Breast epithelium (tissue), 4 donors: ENCODE measurements at regions not wholly inside any gene's neighbourhood (a gene's known extent, or its start where the extent isn't known, plus 50 kb on each side); places are given as distances from the start of the nearest gene placed in this dataset.

Experiments used
- DNase-seq, 2 donors: peaks; one replicate each; pipeline ENCODE4 v3.0.0-alpha.2; 2019; ENCODE audit warnings: low spot score in 2 of 2
- H3K27ac ChIP-seq, 2 donors: fragments of 200-600 bp; sonication (generic) in 1 of 2; one replicate each; pipeline ENCODE4 v1.5.1; 2016 to 2019; ENCODE audit warnings: mild to moderate bottlenecking in 1 of 2
- H3K27me3 ChIP-seq, 2 donors: fragments of 200-600 bp; sonication (generic) in 1 of 2; one replicate each; pipeline versions ENCODE4 v1.5.1 to v1.6.0; 2017 to 2019; ENCODE audit warnings: control low read depth in 1 of 2, mild to moderate bottlenecking in 1 of 2
- H3K36me3 ChIP-seq: fragments of 200-600 bp; one replicate; pipeline ENCODE4 v1.5.1; 2019
- H3K4me1 ChIP-seq, 2 donors: fragments of 200-600 bp; sonication (generic); one replicate each; pipeline ENCODE4 v1.5.1; 2016 to 2019; ENCODE audit warnings: control low read depth in 1 of 2
- H3K4me3 ChIP-seq, 3 donors: fragments of 200-600 bp; sonication (generic); 1 replicate in 2 of 3; 2 replicates in 1 of 3; pipeline ENCODE4 v1.5.1; 2016 to 2019; ENCODE audit warnings: mild to moderate bottlenecking in 3 of 3, moderate library complexity in 2 of 3
- H3K9me3 ChIP-seq, 2 donors: fragments of 200-600 bp; sonication (generic) in 1 of 2; one replicate each; pipeline ENCODE4 v1.5.1; 2016 to 2019; ENCODE audit warnings: control low read depth in 1 of 2
- POLR2A ChIP-seq: fragments of 450-650 bp; IDR thresholded peaks from one replicate; pipeline ENCODE4 v1.6.1; 2016; ENCODE audit warnings: antibody characterized with exemption, mild to moderate bottlenecking, moderate library complexity
- POLR2AphosphoS5 ChIP-seq, 3 donors: sonication (generic); formaldehyde crosslinking; IDR thresholded peaks; one replicate each; pipeline ENCODE4 v1.6.1; 2017; ENCODE audit warnings: antibody characterized with exemption in 3 of 3
- intact Hi-C: fragments of 100-400 bp; cut with DNase I; formaldehyde crosslinking; loops from one replicate; pipeline ENCODE4 v1.15.1; 2023; ENCODE audit warnings: low total_unique reads
- TF ChIP-seq, protein P1 (sequence below), 3 donors: fragments of 450-650 bp; IDR thresholded peaks; one replicate each; pipeline ENCODE4 v1.5.1; 2016 to 2017; ENCODE audit warnings: antibody characterized with exemption in 3 of 3, mild to moderate bottlenecking in 3 of 3, moderate library complexity in 3 of 3

DNA sequence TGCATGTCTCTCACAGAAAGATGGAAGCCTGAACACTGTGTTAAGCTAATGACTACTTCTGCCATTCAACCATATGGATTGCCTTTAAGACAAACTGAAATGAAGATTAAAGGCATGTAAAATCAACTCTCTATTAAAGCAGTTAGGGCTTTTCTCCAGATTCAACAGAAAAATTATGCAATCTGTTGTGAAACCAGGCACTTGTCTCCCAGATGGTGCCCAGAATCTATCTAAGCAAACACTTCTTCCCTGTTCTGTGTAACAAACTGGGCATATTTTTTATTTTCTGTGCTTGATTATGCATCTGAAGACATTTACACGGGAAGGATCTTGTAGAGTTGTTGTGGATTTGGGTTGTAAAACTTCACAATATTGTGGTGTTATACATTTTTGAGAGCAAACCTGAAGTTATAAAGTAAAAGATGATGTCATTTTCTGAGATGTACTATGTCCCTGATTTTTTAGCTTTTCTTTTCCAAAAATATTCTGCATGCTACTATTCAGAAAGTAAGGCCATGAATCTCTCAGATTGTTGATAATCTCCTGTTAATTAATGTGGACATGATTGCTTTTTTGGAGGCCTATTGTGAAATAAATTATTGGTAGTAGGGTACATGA lies 1550.3 kb downstream of the CDH8 start:
- Histone ChIP-seq H3K27me3 (no peaks in the 10 kb centered on the region), H3K9me3 (no peaks in the 10 kb centered on the region), H3K36me3 (no peaks in the 10 kb centered on the region), H3K4me1 (no peaks in the 10 kb centered on the region), H3K4me3 (no peak overlapping the region), H3K27ac (no peak overlapping the region)
- intact Hi-C loops, result no loop called here
- TF ChIP-seq POLR2AphosphoS5 (IDR thresholded peaks at IDR 0.05) (no peak), POLR2A (no peak)
- TF ChIP-seq, protein P1, sequence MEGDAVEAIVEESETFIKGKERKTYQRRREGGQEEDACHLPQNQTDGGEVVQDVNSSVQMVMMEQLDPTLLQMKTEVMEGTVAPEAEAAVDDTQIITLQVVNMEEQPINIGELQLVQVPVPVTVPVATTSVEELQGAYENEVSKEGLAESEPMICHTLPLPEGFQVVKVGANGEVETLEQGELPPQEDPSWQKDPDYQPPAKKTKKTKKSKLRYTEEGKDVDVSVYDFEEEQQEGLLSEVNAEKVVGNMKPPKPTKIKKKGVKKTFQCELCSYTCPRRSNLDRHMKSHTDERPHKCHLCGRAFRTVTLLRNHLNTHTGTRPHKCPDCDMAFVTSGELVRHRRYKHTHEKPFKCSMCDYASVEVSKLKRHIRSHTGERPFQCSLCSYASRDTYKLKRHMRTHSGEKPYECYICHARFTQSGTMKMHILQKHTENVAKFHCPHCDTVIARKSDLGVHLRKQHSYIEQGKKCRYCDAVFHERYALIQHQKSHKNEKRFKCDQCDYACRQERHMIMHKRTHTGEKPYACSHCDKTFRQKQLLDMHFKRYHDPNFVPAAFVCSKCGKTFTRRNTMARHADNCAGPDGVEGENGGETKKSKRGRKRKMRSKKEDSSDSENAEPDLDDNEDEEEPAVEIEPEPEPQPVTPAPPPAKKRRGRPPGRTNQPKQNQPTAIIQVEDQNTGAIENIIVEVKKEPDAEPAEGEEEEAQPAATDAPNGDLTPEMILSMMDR (IDR thresholded peaks at IDR 0.05), result no peak
- DNase-seq, result no peak

DNA sequence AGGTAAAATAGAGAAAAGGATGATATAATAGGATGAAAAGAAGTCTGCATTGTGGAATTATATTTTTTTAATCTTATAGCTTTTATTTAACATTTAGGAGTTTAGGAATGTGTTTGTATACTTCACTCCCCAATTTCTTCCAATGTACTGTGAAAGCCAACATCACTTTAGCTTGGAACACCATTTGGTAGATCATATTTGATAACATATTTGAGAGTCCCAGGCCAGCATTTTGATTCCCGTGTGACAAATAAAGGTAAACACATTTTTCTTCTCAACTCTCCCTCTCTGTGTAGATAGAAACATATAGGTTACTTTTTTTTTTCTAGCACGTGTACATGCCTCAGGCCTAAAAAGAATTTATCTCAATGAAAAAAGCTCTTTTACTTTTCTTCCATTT lies 1551.3 kb downstream of the CDH8 start:
- Histone ChIP-seq H3K9me3 (no peaks in the 10 kb centered on the region), H3K27ac (no peak overlapping the region), H3K4me3 (no peak overlapping the region), H3K36me3 (no peaks in the 10 kb centered on the region), H3K27me3 (no peaks in the 10 kb centered on the region), H3K4me1 (no peaks in the 10 kb centered on the region)
- intact Hi-C loops, result no loop called here
- DNase-seq, result no peak
- TF ChIP-seq POLR2AphosphoS5 (IDR thresholded peaks at IDR 0.05) (no peak), POLR2A (no peak)

GRCh38 chr16:60481591-60481990 lies 1554.6 kb downstream of the CDH8 start:
- H3K4me3 ChIP-seq, result no peak overlapping the region
- H3K9me3 ChIP-seq, result no peaks in the 10 kb centered on the region
- DNase-seq, result no peak
- TF ChIP-seq, protein P1 (IDR thresholded peaks at IDR 0.05), result no peak
- no peak for TF ChIP-seq POLR2A
- TF ChIP-seq POLR2AphosphoS5 (IDR thresholded peaks at IDR 0.05), result no peak
- no peaks in the 10 kb centered on the region for H3K4me1 ChIP-seq
- H3K27me3 ChIP-seq, result no peaks in the 10 kb centered on the region
- H3K27ac ChIP-seq, result no peak overlapping the region
- intact Hi-C loops, result no loop called here
- no peaks in the 10 kb centered on the region for H3K36me3 ChIP-seq

DNA sequence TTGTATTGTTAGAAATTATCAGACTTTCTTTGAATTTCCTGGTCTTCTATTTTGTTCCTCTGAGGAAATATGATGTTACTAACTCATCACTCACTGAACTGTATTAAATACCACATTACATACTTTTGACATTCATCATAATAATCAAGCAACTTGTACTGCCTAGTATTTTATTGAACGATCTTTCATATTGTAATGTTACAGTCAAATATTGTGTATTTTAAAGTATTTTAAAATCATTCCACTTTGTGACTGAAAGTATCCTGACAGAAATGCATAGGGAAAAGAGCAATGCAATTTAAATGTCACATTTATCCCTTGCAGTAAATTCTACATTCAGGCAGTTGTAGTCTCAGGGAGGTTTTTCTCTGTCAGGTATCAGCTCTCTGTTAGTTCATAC lies 1557.4 kb downstream of the CDH8 start:
- no peaks in the 10 kb centered on the region for H3K9me3 ChIP-seq
- H3K4me1 ChIP-seq, result no peaks in the 10 kb centered on the region
- no peaks in the 10 kb centered on the region for H3K36me3 ChIP-seq
- H3K27ac ChIP-seq, result no peak overlapping the region
- H3K4me3 ChIP-seq, result no peak overlapping the region
- intact Hi-C loops, result no loop called here
- TF ChIP-seq POLR2A (no peak), POLR2AphosphoS5 (IDR thresholded peaks at IDR 0.05) (no peak)
- TF ChIP-seq, protein P1 (IDR thresholded peaks at IDR 0.05), result no peak
- no peaks in the 10 kb centered on the region for H3K27me3 ChIP-seq
- no peak for DNase-seq

- intact Hi-C loops, result no loop called here
- no peak for DNase-seq
- H3K4me3 ChIP-seq, result no peak overlapping the region
- H3K4me1 ChIP-seq, result no peaks in the 10 kb centered on the region
- H3K36me3 ChIP-seq, result no peaks in the 10 kb centered on the region
- peaks cover 0 to 11% of the 10 kb centered on the region in 2 donors for H3K9me3 ChIP-seq
- H3K27ac ChIP-seq, result no peak overlapping the region
- TF ChIP-seq, protein P1 (IDR thresholded peaks at IDR 0.05), result no peak
- no peak for TF ChIP-seq POLR2AphosphoS5 (IDR thresholded peaks at IDR 0.05)
- TF ChIP-seq POLR2A, result no peak
- H3K27me3 ChIP-seq, result no peaks in the 10 kb centered on the region
These were observed 1572.3 kb downstream of the CDH8 start for GRCh38 chr16:60463986-60464385.

DNA sequence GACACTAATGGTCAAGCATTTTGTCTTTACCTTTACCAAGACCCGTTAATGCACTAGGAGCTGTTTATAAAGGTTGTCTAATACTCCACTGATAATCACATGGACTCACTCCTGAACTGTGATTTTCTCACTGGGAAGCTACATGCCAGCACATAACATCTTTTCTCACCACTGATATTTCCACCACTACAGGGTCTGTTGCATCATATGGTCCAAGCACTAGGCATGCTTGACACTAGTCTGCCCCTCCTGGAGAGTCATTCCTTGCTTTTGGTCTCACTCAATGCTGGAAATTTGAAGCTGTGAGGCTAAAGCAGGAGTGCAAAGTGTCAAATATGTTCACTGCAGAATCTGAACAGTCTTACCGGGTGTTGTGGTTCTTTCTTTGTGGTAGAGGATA lies 1576.8 kb downstream of the CDH8 start:
- no peaks in the 10 kb centered on the region for H3K27me3 ChIP-seq
- H3K27ac ChIP-seq, result no peak overlapping the region
- no peaks in the 10 kb centered on the region for H3K4me1 ChIP-seq
- intact Hi-C loops, result no loop called here
- no peaks in the 10 kb centered on the region for H3K36me3 ChIP-seq
- H3K9me3 ChIP-seq, result no peaks in the 10 kb centered on the region
- no peak for DNase-seq
- H3K4me3 ChIP-seq, result no peak overlapping the region
- no peak for TF ChIP-seq POLR2AphosphoS5 (IDR thresholded peaks at IDR 0.05)
- TF ChIP-seq POLR2A, result no peak
- TF ChIP-seq, protein P1 (IDR thresholded peaks at IDR 0.05), result no peak
